ENCODE measurements at regions not wholly inside any gene's neighbourhood (a gene's known extent, or its start where the extent isn't known, plus 50 kb on each side); places are given as distances from the start of the nearest gene placed in this dataset.
A peak's percentile ranks its signal among the peaks of the same experiment; 100 is the strongest.

DNA sequence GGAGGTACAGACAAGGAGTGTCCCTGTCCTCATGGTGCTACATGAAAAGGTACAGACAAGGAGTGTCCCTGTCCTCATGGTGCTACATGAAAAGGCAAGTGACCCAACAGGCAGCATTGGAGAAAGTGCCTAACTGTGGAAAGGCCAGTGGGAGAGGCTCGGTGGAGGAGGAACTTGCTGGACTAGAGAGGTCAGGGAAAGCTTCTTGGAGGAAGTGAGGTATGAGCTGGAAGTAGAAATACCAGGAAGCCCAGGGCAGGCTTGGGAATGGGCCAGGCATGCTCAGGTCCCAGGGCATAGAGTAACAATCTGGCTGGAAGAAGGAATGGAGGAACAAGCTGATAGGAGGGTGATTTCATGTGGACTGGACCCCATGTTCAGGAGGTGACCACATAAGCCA is 59.8 kb upstream of the FNDC1 start:
- no peaks in the 10 kb centered on the region for H3K27me3 ChIP-seq
- no peaks in the 10 kb centered on the region for H3K36me3 ChIP-seq
- no peak overlapping the region for H3K4me3 ChIP-seq
- no peak overlapping the region for H3K27ac ChIP-seq
- ATAC-seq (ENCODE audit: low FRiP score in 2 of 2) (no peak), DNase-seq (no peak)
- no peaks in the 10 kb centered on the region for H3K9me3 ChIP-seq
- H3K4me1 ChIP-seq: peaks cover 0 to 24% (median 14%) of the 10 kb centered on the region in 4 donors
- no peak for TF ChIP-seq EP300 (IDR thresholded peaks at IDR 0.05)
- no peak for TF ChIP-seq POLR2A (IDR thresholded peaks at IDR 0.05)
- no peak for TF ChIP-seq POLR2AphosphoS5 (IDR thresholded peaks at IDR 0.05)
- TF ChIP-seq, protein P1, sequence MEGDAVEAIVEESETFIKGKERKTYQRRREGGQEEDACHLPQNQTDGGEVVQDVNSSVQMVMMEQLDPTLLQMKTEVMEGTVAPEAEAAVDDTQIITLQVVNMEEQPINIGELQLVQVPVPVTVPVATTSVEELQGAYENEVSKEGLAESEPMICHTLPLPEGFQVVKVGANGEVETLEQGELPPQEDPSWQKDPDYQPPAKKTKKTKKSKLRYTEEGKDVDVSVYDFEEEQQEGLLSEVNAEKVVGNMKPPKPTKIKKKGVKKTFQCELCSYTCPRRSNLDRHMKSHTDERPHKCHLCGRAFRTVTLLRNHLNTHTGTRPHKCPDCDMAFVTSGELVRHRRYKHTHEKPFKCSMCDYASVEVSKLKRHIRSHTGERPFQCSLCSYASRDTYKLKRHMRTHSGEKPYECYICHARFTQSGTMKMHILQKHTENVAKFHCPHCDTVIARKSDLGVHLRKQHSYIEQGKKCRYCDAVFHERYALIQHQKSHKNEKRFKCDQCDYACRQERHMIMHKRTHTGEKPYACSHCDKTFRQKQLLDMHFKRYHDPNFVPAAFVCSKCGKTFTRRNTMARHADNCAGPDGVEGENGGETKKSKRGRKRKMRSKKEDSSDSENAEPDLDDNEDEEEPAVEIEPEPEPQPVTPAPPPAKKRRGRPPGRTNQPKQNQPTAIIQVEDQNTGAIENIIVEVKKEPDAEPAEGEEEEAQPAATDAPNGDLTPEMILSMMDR (IDR thresholded peaks at IDR 0.05): no peak
- WGBS, 2 donors: 45 to 85% methylated on average over 1 of the region's 1 CpG

DNA sequence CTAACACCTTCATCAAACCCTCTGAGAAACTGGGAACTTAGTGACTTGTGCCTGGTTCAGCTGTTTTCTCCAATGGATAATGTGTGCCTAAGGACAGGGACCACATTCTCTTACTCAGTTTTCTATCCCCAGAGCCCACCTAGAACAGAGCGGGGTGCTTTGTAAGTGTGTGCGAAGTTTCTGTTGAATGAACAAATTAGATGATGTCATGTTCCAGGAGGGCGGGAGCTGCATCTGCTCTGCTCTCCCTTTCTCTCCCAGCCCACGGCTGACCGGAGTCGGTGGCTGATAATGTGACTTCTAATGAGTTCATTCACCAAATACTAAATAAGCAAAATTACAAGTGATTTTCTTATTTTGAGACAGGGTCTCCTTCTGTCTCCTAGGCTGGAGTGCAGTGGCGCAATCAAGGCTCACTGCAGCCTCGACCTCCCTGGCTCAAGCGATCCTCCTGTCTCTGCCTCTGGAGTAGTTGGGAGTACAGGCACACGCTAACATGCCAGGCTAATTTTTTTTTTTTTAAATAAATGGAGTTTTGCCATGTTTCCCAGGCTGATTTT is 60.7 kb upstream of the FNDC1 start:
- no peak overlapping the region for H3K4me3 ChIP-seq
- H3K27ac ChIP-seq: no peak overlapping the region
- H3K36me3 ChIP-seq: no peaks in the 10 kb centered on the region
- DNase-seq (peak in 1 of 2 donors; percentile 8), ATAC-seq (ENCODE audit: low FRiP score in 2 of 2) (no peak)
- no peaks in the 10 kb centered on the region for H3K9me3 ChIP-seq
- H3K4me1 ChIP-seq: peaks cover 0 to 30% (median 16%) of the 10 kb centered on the region in 4 donors
- TF ChIP-seq POLR2A (IDR thresholded peaks at IDR 0.05): no peak
- TF ChIP-seq, protein P1 (IDR thresholded peaks at IDR 0.05): no peak
- no peak for TF ChIP-seq POLR2AphosphoS5 (IDR thresholded peaks at IDR 0.05)
- TF ChIP-seq EP300 (IDR thresholded peaks at IDR 0.05): no peak
- WGBS, 2 donors: 94 to 97% methylated on average over 10 of the region's 10 CpGs
- no peaks in the 10 kb centered on the region for H3K27me3 ChIP-seq

DNA sequence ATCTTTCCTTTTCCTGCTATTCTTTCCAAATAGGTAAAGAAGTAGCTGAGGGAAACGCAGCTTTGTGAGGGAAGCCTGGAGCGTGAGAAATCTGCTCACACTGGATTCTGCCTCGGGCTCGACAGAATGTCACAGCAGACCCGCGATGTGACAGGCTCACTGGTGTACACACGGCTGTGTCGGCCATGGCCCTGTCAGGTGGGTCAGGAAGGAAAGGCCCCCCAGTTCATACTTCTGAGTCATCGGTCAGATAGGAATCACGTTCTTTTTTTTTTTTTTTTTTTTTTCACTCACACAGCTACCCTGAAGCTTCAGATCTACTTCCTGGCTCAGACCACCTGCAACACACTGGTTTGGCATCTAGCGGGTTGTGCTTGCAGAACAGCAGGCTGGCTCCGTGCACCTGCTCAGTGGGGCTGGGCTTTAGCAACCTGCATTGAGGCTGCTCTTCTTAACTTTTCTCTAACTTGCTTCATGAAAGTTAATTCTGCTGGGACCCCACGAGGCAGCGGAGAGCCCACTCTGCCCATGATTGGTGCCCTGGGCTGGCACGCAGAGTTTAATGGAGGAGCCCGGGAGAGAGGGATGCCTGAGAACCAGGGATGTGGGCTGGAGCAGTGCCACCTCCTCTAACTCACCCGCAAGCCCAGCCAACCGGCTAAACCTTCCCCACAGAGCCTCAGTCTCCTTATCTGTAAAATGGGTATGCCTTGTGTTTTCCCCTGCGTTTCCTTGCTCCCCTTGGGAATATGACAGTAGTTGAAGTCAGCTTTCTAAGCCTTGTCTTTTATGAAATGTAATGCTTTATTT is 61.5 kb upstream of the FNDC1 start:
- WGBS, 2 donors: 61 to 69% methylated on average over 19 of the region's 19 CpGs
- peak overlapping the region in 1 of 4 donors; percentile 24 for H3K4me3 ChIP-seq
- no peaks in the 10 kb centered on the region for H3K9me3 ChIP-seq
- ATAC-seq (ENCODE audit: low FRiP score in 2 of 2): peak in 1 of 2 donors; percentile 9
- DNase-seq: peak in 1 of 2 donors; percentile 35
- peaks cover 0 to 30% (median 16%) of the 10 kb centered on the region in 4 donors for H3K4me1 ChIP-seq
- peak overlapping the region in 3 of 4 donors; percentile 42 to 68 (median 43) for H3K27ac ChIP-seq
- TF ChIP-seq, protein P1 (IDR thresholded peaks at IDR 0.05): no peak
- TF ChIP-seq EP300 (IDR thresholded peaks at IDR 0.05) (no peak), POLR2AphosphoS5 (IDR thresholded peaks at IDR 0.05) (no peak), POLR2A (IDR thresholded peaks at IDR 0.05) (no peak)
- no peaks in the 10 kb centered on the region for H3K27me3 ChIP-seq
- no peaks in the 10 kb centered on the region for H3K36me3 ChIP-seq

DNA sequence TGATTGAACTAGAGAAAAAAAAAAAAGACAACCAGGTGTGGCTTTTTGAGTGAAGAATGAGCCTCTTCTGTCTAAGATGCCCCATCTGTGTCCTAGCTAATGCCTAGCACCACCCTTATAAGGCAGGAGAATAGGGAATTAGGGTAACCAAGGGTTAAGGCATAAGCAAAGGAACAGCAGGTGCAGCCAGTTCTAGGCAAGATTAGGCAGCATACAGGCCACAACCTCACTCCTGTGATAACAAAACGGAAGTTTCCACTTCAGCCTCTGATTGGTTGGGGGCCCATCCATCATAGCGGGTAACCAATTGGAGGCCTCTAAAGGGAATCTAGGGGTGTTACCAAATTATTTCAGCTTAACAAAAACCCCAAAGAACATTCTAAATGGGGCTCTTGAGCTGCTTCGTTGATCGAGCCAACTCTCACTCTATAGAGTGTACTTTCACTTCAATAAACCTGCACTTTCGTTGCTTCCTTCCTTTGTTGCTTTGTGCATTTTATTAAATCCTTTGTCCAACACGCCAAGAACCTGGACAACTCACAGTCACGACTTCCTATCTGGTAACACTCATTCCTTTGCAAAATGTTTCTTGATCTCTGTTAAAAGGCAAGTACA is 61.9 kb upstream of the TAGAP start:
- TF ChIP-seq POLR2A (IDR thresholded peaks at IDR 0.05): peak in 1 of 4 donors; percentile 49
- TF ChIP-seq, protein P1 (IDR thresholded peaks at IDR 0.05): no peak
- H3K9me3 ChIP-seq: no peaks in the 10 kb centered on the region
- H3K27me3 ChIP-seq: no peaks in the 10 kb centered on the region
- peak overlapping the region in 3 of 4 donors; percentile 13 to 24 (median 18) for H3K4me3 ChIP-seq
- peak overlapping the region in 3 of 4 donors; percentile 42 to 68 (median 43) for H3K27ac ChIP-seq
- ATAC-seq (ENCODE audit: low FRiP score in 2 of 2) (peak; percentile 84 to 89), DNase-seq (peak in 1 of 2 donors; percentile 77)
- 18 to 30% methylated on average over 7 of the region's 7 CpGs for WGBS, 2 donors
- H3K4me1 ChIP-seq: peaks cover 0 to 30% (median 16%) of the 10 kb centered on the region in 4 donors
- no peaks in the 10 kb centered on the region for H3K36me3 ChIP-seq

Measured in upper lobe of left lung (tissue), 6 donors.